ENCODE measurements at regions not wholly inside any gene's neighbourhood (a gene's known extent, or its start where the extent isn't known, plus 50 kb on each side); places are given as distances from the start of the nearest gene placed in this dataset.

- Histone ChIP-seq H3K4me1 (ENCODE audit: control insufficient read depth, insufficient read depth, low read length) (no peaks in the 10 kb centered on the region), H3K27me3 (ENCODE audit: control insufficient read depth, insufficient read depth, low read length) (no peaks in the 10 kb centered on the region), H3K4me3 (ENCODE audit: low read depth, low read length) (no peak overlapping the region), H3K9me3 (ENCODE audit: control insufficient read depth, insufficient read depth, low read length) (no peaks in the 10 kb centered on the region; the same call in 1 of the 2 replicates), H3K27ac (ENCODE audit: low read depth, low read length) (no peak overlapping the region), H3K9ac (ENCODE audit: low read depth, low read length) (no peak overlapping the region), H3K36me3 (ENCODE audit: control insufficient read depth, insufficient read depth, low read length) (no peaks in the 10 kb centered on the region)
Measured at GRCh38 chr2:175233135-175233719, 51.7 kb upstream of the ATP5MC3 start.
